Mammary epithelial cell (primary cell): ENCODE measurements at regions not wholly inside any gene's neighbourhood (a gene's known extent, or its start where the extent isn't known, plus 50 kb on each side); places are given as distances from the start of the nearest gene placed in this dataset.

Source experiments
- EZH2 ChIP-seq: IDR thresholded peaks from 2 replicates; pipeline ENCODE4 v1.6.1; 2012; ENCODE audit warnings: low read length, inconsistent platforms, borderline replicate concordance
- TF ChIP-seq, protein P1 (sequence below), 2 donors: IDR thresholded peaks in 1 of 2; conservative IDR thresholded peaks in 1 of 2; 2 replicates each; pipeline ENCODE4 v1.5.1; 2011 to 2012; ENCODE audit warnings: inconsistent platforms in 2 of 2, low read length in 2 of 2, mild to moderate bottlenecking in 2 of 2, control low read depth in 1 of 2, low read depth in 1 of 2; ENCODE audit not compliant: insufficient read depth in 1 of 2; ENCODE audit errors: extremely low read depth in 1 of 2

DNA sequence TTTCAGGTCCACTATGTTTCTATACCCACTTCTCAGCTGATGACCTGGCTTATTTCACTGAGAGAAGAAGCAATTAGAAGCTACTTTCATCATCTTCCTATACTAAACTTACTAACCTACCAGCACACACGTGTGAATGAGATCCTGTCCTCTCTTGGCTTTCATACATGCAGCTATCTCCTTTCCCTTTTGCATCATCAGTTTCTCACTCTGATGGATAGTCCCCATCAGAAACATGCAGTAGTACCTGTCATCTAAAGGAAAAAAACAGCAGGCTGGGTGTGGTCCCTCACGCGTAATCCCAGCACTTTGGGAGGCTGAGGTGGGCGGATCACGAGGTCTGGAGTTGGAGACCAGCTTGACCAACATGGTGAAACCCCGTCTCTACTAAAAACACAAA, 237.6 kb upstream of the C2CD4B start:
- TF ChIP-seq, protein P1, sequence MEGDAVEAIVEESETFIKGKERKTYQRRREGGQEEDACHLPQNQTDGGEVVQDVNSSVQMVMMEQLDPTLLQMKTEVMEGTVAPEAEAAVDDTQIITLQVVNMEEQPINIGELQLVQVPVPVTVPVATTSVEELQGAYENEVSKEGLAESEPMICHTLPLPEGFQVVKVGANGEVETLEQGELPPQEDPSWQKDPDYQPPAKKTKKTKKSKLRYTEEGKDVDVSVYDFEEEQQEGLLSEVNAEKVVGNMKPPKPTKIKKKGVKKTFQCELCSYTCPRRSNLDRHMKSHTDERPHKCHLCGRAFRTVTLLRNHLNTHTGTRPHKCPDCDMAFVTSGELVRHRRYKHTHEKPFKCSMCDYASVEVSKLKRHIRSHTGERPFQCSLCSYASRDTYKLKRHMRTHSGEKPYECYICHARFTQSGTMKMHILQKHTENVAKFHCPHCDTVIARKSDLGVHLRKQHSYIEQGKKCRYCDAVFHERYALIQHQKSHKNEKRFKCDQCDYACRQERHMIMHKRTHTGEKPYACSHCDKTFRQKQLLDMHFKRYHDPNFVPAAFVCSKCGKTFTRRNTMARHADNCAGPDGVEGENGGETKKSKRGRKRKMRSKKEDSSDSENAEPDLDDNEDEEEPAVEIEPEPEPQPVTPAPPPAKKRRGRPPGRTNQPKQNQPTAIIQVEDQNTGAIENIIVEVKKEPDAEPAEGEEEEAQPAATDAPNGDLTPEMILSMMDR (conservative IDR thresholded peaks at IDR 0.05 in 1 of 2, IDR thresholded peaks at IDR 0.05 in 1 of 2; ENCODE audit: extremely low read depth in 1 of 2, insufficient read depth in 1 of 2, low read depth in 1 of 2, low read length in 2 of 2) = no peak
- no peak for TF ChIP-seq EZH2
